Central memory CD4-positive, alpha-beta T cell (primary cell): ENCODE measurements at regions not wholly inside any gene's neighbourhood (a gene's known extent, or its start where the extent isn't known, plus 50 kb on each side); places are given as distances from the start of the nearest gene placed in this dataset.
"Not testable (repeated sequence)": the region's sequence is repeated elsewhere in the genome, so short reads cannot be mapped to it uniquely, and the experiment has no call there.

ENCODE experiments used
- DNase-seq: peaks from one replicate; pipeline ENCODE4 v3.0.0; 2022

- DNase-seq = no peak
Observed at GRCh38 chr17:70375813-70376770, 206.8 kb downstream of the KCNJ2 start.

- no peak for DNase-seq
Observed at GRCh38 chr17:70377654-70378053, 208.3 kb downstream of the KCNJ2 start.

DNA sequence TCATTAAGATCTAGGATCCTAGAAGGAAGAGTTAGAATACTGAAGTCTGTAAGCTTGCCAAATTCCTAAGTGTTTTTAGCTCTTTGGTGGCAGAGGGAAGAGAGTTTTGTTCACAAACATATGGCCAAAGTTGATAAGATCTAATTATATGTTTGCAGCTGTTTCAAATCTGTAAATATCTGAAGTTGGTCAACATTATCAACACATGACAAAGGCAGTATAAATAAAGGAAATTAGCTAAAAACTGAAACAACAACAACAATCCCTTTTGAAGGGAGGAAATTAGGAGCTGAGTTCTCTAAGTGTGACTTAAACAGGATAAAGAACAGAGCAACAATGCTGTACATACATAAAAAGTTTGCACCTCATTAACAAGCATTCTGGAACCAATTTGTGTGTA lies 208.7 kb downstream of the KCNJ2 start:
- DNase-seq = no peak

DNA sequence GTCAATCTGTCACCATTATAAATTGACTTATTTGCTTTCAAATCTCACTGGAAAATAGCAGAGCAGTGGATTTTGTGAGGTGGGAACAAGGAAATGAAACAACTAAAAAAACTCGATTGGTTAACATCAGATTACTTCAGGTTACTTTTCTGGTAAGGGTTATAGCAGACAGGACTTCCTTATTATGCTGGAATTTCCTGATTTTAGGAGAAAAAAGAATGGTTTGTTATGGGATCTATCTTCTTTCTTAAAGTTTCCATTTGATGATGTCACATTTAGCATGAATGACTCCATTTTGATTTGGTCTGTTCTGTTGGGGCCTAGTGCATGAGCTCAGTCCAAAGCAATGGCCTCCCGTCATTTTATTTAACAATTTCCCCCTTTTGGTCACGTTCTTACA lies 210.6 kb downstream of the KCNJ2 start:
- DNase-seq = no peak

DNA sequence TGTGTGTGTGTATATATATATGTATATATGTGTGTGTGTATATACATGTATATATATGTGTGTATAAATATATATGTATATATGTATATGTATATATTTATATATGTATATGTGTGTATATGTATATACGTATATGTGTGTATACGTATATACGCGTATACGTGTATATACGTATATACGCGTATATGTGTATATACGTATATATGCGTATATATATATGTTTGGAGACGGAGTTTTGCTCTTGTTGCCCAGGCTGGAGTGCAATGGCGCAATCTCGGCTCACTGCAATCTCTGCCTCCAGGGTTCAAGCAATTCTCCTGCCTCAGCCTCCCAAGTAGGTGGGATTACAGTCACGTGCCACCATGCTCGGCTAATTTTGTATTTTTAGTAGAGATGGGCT lies 212.6 kb downstream of the KCNJ2 start:
- not testable (repeated sequence) for DNase-seq

GRCh38 chr17:70388326-70388725 lies 219.0 kb downstream of the KCNJ2 start:
- no peak for DNase-seq

GRCh38 chr17:70389232-70389757 lies 220.0 kb downstream of the KCNJ2 start:
- DNase-seq = not testable (repeated sequence)

GRCh38 chr17:70390049-70390448 lies 220.7 kb downstream of the KCNJ2 start:
- no peak for DNase-seq

DNA sequence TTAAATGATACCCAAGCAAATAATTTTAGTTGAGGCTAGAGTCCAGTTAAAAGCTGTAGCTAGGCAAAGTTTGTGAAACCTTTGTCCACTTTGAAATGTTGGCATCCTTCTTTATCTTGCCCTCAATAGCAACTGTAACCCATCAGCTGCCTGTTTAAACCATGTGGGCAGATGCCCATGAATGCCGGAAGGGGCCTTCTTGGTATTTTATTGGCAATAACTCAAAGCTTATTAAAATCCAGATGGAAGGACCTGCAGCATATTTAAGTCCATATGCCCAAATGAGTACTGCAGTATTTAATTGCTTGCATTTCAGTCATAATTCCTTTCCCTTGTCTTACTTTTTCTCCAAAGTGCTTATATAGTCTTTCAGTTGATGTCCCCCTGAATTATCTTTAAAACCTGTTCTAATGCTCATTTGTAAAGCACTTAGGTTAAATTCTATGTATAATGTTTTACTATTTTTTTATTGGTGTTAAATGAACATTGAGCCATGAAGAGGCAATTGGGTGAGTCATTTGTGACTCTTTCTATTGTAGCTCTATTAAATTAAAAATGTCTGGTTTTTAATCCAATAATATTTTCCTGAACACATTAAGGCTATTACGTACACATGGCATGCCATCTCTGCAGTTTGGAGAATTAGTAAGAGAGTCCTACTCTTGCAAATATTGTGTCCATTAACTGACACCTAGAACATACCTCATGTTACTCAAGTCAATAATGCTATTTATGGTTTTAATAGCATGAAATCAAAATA lies 225.3 kb downstream of the KCNJ2 start:
- DNase-seq = no peak

DNA sequence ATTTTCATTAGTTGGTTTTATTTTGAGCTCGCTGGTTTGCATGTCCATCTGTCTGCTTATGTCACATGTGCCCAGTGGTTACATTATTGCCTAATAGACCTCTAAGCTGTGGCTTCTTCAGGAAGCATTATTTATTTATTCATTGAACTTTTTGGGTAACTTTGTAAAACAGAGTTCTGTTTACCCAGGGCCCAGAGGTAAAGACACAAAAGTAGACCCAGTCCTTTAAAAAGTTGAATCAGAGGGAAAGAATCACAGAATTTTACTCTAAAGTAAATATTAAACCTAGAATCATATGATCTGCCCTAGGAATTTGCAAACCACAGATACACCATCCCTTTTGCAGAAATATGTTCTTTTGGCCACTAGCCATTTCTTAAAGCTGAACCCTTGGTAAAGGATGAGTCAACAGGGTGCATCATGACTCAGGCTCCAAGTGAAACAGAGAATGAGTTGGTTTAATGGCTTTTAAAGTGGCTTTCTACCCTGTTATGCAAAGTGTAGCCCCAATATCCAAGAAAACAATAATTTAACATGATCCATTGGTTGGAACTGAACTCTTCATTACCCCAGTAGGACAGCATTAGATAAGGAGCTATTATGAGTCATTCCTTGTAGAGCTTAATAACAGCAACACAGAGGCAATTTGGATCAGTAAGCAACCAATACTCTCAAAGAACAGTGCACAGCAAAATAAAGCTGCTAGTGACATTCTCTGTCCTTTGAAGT lies 236.3 kb downstream of the KCNJ2 start:
- no peak for DNase-seq

- no peak for DNase-seq
Observed at GRCh38 chr17:70407506-70407905, 238.2 kb downstream of the KCNJ2 start.

DNA sequence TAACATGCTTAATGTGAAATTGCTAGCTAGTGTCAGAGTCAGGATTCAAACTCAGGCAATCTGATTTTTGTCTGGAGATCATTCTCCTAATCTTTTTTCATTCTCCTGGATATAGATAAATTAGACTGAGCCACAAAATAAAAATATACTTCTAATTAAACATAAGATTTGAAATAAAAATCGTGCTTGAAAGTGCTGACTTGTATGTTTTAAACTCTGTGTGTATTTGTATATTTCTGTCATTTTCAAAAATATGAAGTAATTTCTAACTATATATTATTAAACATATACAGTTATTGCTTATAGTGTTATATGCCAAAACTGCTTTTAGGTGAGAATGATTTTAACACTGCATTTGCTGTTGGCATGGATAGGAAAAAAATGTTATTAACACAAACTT lies 239.4 kb downstream of the KCNJ2 start:
- no peak for DNase-seq

GRCh38 chr17:70414300-70414699 lies 245.0 kb downstream of the KCNJ2 start:
- no peak for DNase-seq

DNA sequence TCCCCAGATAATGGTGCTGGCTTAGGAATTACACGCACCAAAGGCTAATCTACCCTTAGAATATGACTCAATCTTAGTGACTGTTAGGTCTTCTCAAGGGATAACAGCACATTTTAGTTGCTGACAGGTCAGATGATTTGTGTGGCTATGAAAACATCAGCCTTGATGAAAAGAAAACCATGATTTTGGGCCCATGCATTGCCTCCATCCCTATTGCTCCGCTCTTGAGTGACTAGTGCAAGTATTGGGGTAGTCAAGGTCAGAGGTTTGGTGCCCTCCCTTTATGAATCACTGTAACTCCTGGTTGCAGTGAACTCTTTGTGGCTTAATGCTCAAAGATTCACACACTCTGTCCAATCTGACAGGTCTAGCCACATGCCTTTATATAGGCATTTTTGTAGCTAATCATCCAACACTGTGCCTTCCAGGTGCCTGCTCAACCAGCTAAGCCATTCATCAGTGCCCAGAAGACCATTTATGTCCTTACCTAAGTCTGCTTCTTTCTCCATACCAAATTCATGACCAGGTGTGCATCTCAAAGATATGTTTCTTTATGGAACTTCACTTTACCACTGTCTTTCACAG lies 251.6 kb downstream of the KCNJ2 start:
- no peak for DNase-seq

- no peak for DNase-seq
Observed at GRCh38 chr17:70422862-70423261, 253.5 kb downstream of the KCNJ2 start.

- DNase-seq = no peak
Observed at GRCh38 chr17:70423562-70423961, 254.2 kb downstream of the KCNJ2 start.

GRCh38 chr17:70426752-70427151 lies 257.4 kb downstream of the KCNJ2 start:
- no peak for DNase-seq

DNA sequence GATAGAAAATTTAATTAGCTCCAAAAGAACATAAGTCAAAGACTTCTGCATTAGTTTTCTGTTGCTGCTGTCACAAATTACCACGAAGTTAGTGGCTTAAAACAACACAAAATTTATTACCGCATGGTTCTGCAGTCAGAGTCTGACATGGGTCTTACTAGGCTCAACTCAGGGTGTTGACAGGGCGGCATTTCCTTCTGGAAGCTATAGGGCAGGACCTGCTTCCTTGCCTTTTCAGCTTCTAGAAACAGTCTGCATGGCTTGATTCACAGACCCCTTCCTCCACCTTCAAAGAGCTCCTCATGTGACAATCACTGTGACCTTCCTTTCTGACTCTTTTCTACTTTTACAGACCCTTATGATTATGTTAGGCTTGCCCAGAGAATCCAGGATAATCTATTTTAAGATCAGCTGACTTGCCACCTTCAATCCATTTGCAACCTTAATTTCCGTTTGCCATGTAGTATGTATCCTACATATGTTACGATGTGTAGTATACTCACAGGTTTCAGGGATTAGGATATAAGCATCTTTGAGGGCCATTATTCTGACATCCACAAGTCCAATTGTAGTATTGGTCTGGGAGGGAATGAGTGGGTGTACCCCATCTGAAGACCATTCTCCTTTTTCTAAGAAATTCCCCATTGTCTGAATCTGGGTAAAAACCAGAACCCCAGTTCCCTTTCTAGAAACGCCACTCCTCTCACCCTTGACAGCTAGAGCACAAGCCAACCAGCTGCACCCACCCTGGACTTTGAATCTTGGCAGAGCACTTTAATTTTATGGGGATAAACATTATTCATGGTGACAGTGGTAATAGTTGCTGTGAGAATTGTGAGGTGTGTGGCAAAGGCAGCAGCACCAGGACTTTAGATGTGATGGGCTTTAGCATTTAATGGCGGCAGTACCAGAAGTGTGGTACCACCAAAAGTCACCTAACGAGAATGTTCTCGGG lies 265.5 kb downstream of the KCNJ2 start:
- DNase-seq = no peak

DNA sequence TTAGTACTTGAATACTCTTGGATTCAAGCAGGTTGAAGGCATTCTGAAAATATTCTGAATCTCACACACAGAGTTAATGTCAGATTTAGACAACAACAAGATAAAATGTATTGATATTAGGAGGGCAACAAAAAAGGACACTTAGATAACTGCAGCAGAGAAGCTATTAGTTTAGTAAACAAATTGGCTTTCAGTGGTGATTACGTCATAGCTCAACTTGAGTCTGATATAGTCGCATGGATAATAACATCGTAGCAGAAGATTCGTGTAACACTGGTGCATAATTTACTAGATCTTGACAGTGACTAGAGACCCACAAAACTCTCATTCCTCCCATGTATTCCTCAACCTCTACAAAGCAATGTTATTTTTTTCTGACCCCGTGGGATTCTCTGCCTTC lies 268.3 kb downstream of the KCNJ2 start:
- no peak for DNase-seq

GRCh38 chr17:70446446-70446845 lies 277.1 kb downstream of the KCNJ2 start:
- no peak for DNase-seq

GRCh38 chr17:70447588-70447987 lies 278.3 kb downstream of the KCNJ2 start:
- DNase-seq = no peak
